HEK293T (cell line): ENCODE measurements at regions not wholly inside any gene's neighbourhood (a gene's known extent, or its start where the extent isn't known, plus 50 kb on each side); places are given as distances from the start of the nearest gene placed in this dataset.

ENCODE experiments used
- BHLHE40 ChIP-seq: fragments of 450-650 bp; IDR thresholded peaks from 2 replicates; pipeline ENCODE4 v1.6.1; 2016; ENCODE audit warnings: mild to moderate bottlenecking, moderate library complexity, borderline replicate concordance
- CTBP1 ChIP-seq: fragments of 450-650 bp; IDR thresholded peaks from 2 replicates; pipeline ENCODE4 v1.6.1; 2016; ENCODE audit warnings: borderline replicate concordance
- FOXK2 ChIP-seq: fragments of 450-650 bp; IDR thresholded peaks from 2 replicates; pipeline ENCODE4 v1.6.1; 2016; ENCODE audit warnings: mild to moderate bottlenecking
- FOXM1 ChIP-seq: fragments of 450-650 bp; IDR thresholded peaks from 2 replicates; pipeline ENCODE4 v1.6.1; 2017; ENCODE audit warnings: mild to moderate bottlenecking, borderline replicate concordance
- HDGF ChIP-seq: fragments of 450-650 bp; IDR thresholded peaks from 2 replicates; pipeline ENCODE4 v1.6.1; 2017; ENCODE audit warnings: antibody characterized with exemption, borderline replicate concordance
- NFRKB ChIP-seq: fragments of 450-650 bp; IDR thresholded peaks from 2 replicates; pipeline ENCODE4 v1.6.1; 2016; ENCODE audit warnings: mild to moderate bottlenecking, moderate library complexity
- SUZ12 ChIP-seq: fragments of 450-650 bp; IDR thresholded peaks from 2 replicates; pipeline ENCODE4 v1.6.1; 2016; ENCODE audit warnings: mild to moderate bottlenecking
- TARDBP ChIP-seq: fragments of 450-650 bp; IDR thresholded peaks from 2 replicates; pipeline ENCODE4 v1.6.1; 2016

DNA sequence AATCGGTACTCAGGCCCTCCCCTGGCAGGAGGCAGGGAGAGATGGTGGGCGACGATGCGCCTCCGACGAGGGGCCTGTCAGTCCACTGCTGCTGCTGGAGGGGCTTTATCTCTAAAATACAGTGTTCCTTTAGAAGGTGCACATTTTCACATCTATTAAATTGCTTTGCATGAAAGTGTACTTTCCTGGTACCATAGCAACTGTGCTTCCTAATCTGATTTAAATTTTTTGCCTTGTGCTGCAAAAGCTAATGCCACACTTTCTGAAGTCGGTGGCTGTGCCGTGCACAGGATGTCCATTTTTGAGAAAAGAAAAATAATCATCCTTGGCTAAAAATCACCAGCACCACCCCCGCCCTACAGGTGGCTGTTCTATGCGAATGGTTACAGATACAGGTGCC is 262.0 kb upstream of the CDH4 start:
- no peak for TF ChIP-seq SUZ12
- TF ChIP-seq NFRKB: no peak
- no peak for TF ChIP-seq BHLHE40
- no peak for TF ChIP-seq HDGF
- TF ChIP-seq FOXK2: no peak
- no peak for TF ChIP-seq FOXM1
- TF ChIP-seq CTBP1: no peak
- TF ChIP-seq TARDBP: no peak
